NCI-H460 (cell line): ENCODE measurements at regions not wholly inside any gene's neighbourhood (a gene's known extent, or its start where the extent isn't known, plus 50 kb on each side); places are given as distances from the start of the nearest gene placed in this dataset.
"Not testable (repeated sequence)": the region's sequence is repeated elsewhere in the genome, so short reads cannot be mapped to it uniquely, and the experiment has no call there.

Source experiments
- DNase-seq: peaks from one replicate; pipeline ENCODE4 v3.0.0-alpha.2; 2016; ENCODE audit warnings: low read depth; ENCODE audit errors: extremely low read depth

GRCh38 chr12:105454688-105455087 is 124.2 kb downstream of the C12orf75 start:
- DNase-seq = no peak

- no peak for DNase-seq
Measured at GRCh38 chr12:105455261-105455660, 124.8 kb downstream of the C12orf75 start.

GRCh38 chr12:105457026-105457425 is 126.5 kb downstream of the C12orf75 start:
- DNase-seq = no peak

GRCh38 chr12:105459760-105460330 is 129.4 kb downstream of the C12orf75 start:
- DNase-seq = no peak

- DNase-seq = no peak
Measured at GRCh38 chr12:105461271-105461943, 130.9 kb downstream of the C12orf75 start.

- no peak for DNase-seq
Measured at GRCh38 chr12:105461944-105462762, 131.7 kb downstream of the C12orf75 start.

- no peak for DNase-seq
Measured at GRCh38 chr12:105462831-105463230, 132.3 kb downstream of the C12orf75 start.

- DNase-seq = no peak
Measured at GRCh38 chr12:105464406-105464805, 133.9 kb downstream of the C12orf75 start.

GRCh38 chr12:105466231-105466900 is 135.9 kb downstream of the C12orf75 start:
- no peak for DNase-seq

GRCh38 chr12:105466901-105467598 is 136.6 kb downstream of the C12orf75 start:
- DNase-seq = no peak

GRCh38 chr12:105467710-105468366 is 137.3 kb downstream of the C12orf75 start:
- DNase-seq = no peak

- DNase-seq = no peak
Measured at GRCh38 chr12:105468464-105468863, 138.0 kb downstream of the C12orf75 start.

GRCh38 chr12:105469211-105469610 is 138.7 kb downstream of the C12orf75 start:
- DNase-seq = no peak

- no peak for DNase-seq
Measured at GRCh38 chr12:105469701-105470100, 139.2 kb downstream of the C12orf75 start.

GRCh38 chr12:105470102-105470501 is 139.6 kb downstream of the C12orf75 start:
- no peak for DNase-seq

GRCh38 chr12:105470601-105471000 is 140.1 kb downstream of the C12orf75 start:
- DNase-seq = no peak

- no peak for DNase-seq
Measured at GRCh38 chr12:105474672-105475071, 144.2 kb downstream of the C12orf75 start.

GRCh38 chr12:105476616-105477015 is 146.1 kb downstream of the C12orf75 start:
- no peak for DNase-seq

GRCh38 chr12:105477873-105478272 is 147.4 kb downstream of the C12orf75 start:
- no peak for DNase-seq

GRCh38 chr12:105478788-105479187 is 148.3 kb downstream of the C12orf75 start:
- DNase-seq = not testable (repeated sequence)
